ENCODE measurements at regions not wholly inside any gene's neighbourhood (a gene's known extent, or its start where the extent isn't known, plus 50 kb on each side); places are given as distances from the start of the nearest gene placed in this dataset.

- H3K9me3 Mint-ChIP-seq (ENCODE audit: low read depth, unreplicated experiment): no peaks in the 10 kb centered on the region
- H3K27ac Mint-ChIP-seq (ENCODE audit: unreplicated experiment): no peak overlapping the region
- no peak for TF ChIP-seq CTCF (IDR thresholded peaks at IDR 0.05; ENCODE audit: unreplicated experiment)
- BruUV-seq (replicated peaks): no TSS peak
- no peaks in the 10 kb centered on the region for H3K36me3 Mint-ChIP-seq (ENCODE audit: insufficient read depth, unreplicated experiment)
- CTCF ChIA-PET: no interaction called here
- H3K4me1 Mint-ChIP-seq (ENCODE audit: low read depth, unreplicated experiment): no peaks in the 10 kb centered on the region
- H3K4me3 Mint-ChIP-seq (ENCODE audit: low read depth, unreplicated experiment): no peak overlapping the region
- peaks cover 44% of the 10 kb centered on the region for H3K27me3 Mint-ChIP-seq (ENCODE audit: unreplicated experiment)
- no peak for DNase-seq
- intact Hi-C loops (cut with micrococcal nuclease; ENCODE audit: unreplicated experiment): no loop called here
Observed at GRCh38 chr4:10305816-10306215, 151.4 kb downstream of the ZNF518B start.

- BruUV-seq (replicated peaks): no TSS peak
- Mint-ChIP-seq H3K9me3 (ENCODE audit: low read depth, unreplicated experiment) (no peaks in the 10 kb centered on the region), H3K4me1 (ENCODE audit: low read depth, unreplicated experiment) (no peaks in the 10 kb centered on the region), H3K4me3 (ENCODE audit: low read depth, unreplicated experiment) (no peak overlapping the region), H3K27ac (ENCODE audit: unreplicated experiment) (no peak overlapping the region), H3K36me3 (ENCODE audit: insufficient read depth, unreplicated experiment) (no peaks in the 10 kb centered on the region), H3K27me3 (ENCODE audit: unreplicated experiment) (peaks cover 26% of the 10 kb centered on the region)
- intact Hi-C loops (cut with micrococcal nuclease; ENCODE audit: unreplicated experiment): no loop called here
- DNase-seq: no peak
- no peak for TF ChIP-seq CTCF (IDR thresholded peaks at IDR 0.05; ENCODE audit: unreplicated experiment)
- CTCF ChIA-PET: no interaction called here
Observed at GRCh38 chr4:10303291-10303690, 153.9 kb downstream of the ZNF518B start.

GRCh38 chr4:10302096-10302495 lies 155.1 kb downstream of the ZNF518B start:
- Mint-ChIP-seq H3K9me3 (ENCODE audit: low read depth, unreplicated experiment) (no peaks in the 10 kb centered on the region), H3K27ac (ENCODE audit: unreplicated experiment) (no peak overlapping the region), H3K36me3 (ENCODE audit: insufficient read depth, unreplicated experiment) (no peaks in the 10 kb centered on the region), H3K4me1 (ENCODE audit: low read depth, unreplicated experiment) (no peaks in the 10 kb centered on the region), H3K4me3 (ENCODE audit: low read depth, unreplicated experiment) (no peak overlapping the region), H3K27me3 (ENCODE audit: unreplicated experiment) (peaks cover 26% of the 10 kb centered on the region)
- DNase-seq: no peak
- CTCF ChIA-PET: no interaction called here
- TF ChIP-seq CTCF (IDR thresholded peaks at IDR 0.05; ENCODE audit: unreplicated experiment): no peak
- no TSS peak for BruUV-seq (replicated peaks)
- intact Hi-C loops (cut with micrococcal nuclease; ENCODE audit: unreplicated experiment): no loop called here

DNA sequence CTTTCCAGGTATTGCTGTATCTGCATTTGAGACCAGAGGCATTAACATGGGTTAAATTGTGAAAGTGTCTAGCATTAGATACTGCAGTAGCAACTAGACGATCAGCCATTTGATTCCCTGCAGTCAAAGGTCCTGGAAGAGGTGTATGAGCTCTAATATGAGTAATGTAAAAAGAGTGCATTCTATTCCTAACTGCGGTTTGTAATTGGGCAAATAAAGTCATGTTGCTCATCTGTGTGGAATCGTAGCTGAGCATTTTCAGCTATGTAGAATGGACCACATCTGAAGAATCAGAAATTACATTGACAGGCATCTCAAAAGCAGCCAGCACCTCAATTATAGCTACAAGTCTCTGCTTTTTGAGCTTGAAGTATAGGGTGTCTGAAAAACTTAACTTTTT lies 157.6 kb downstream of the ZNF518B start:
- H3K4me3 Mint-ChIP-seq (ENCODE audit: low read depth, unreplicated experiment): no peak overlapping the region
- BruUV-seq (replicated peaks): no TSS peak
- DNase-seq: no peak
- CTCF ChIA-PET: interaction anchor here (0.6 kb wide), 1 partner anchor 246 kb away, joined by 8 read pairs; no protein-coding TSS in a partner anchor
- no peaks in the 10 kb centered on the region for H3K36me3 Mint-ChIP-seq (ENCODE audit: insufficient read depth, unreplicated experiment)
- no peaks in the 10 kb centered on the region for H3K4me1 Mint-ChIP-seq (ENCODE audit: low read depth, unreplicated experiment)
- no peaks in the 10 kb centered on the region for H3K9me3 Mint-ChIP-seq (ENCODE audit: low read depth, unreplicated experiment)
- intact Hi-C loops (cut with micrococcal nuclease; ENCODE audit: unreplicated experiment): no loop called here
- TF ChIP-seq CTCF (IDR thresholded peaks at IDR 0.05; ENCODE audit: unreplicated experiment): no peak
- H3K27me3 Mint-ChIP-seq (ENCODE audit: unreplicated experiment): peaks cover 26% of the 10 kb centered on the region
- no peak overlapping the region for H3K27ac Mint-ChIP-seq (ENCODE audit: unreplicated experiment)

GRCh38 chr4:10298681-10299080 lies 158.5 kb downstream of the ZNF518B start:
- Mint-ChIP-seq H3K4me3 (ENCODE audit: low read depth, unreplicated experiment) (no peak overlapping the region), H3K27ac (ENCODE audit: unreplicated experiment) (no peak overlapping the region), H3K27me3 (ENCODE audit: unreplicated experiment) (peaks cover 27% of the 10 kb centered on the region), H3K36me3 (ENCODE audit: insufficient read depth, unreplicated experiment) (no peaks in the 10 kb centered on the region), H3K9me3 (ENCODE audit: low read depth, unreplicated experiment) (no peaks in the 10 kb centered on the region), H3K4me1 (ENCODE audit: low read depth, unreplicated experiment) (no peaks in the 10 kb centered on the region)
- intact Hi-C loops (cut with micrococcal nuclease; ENCODE audit: unreplicated experiment): no loop called here
- TF ChIP-seq CTCF (IDR thresholded peaks at IDR 0.05; ENCODE audit: unreplicated experiment): no peak
- CTCF ChIA-PET: no interaction called here
- no TSS peak for BruUV-seq (replicated peaks)
- DNase-seq: no peak
